ENCODE measurements at regions not wholly inside any gene's neighbourhood (a gene's known extent, or its start where the extent isn't known, plus 50 kb on each side); places are given as distances from the start of the nearest gene placed in this dataset.

DNA sequence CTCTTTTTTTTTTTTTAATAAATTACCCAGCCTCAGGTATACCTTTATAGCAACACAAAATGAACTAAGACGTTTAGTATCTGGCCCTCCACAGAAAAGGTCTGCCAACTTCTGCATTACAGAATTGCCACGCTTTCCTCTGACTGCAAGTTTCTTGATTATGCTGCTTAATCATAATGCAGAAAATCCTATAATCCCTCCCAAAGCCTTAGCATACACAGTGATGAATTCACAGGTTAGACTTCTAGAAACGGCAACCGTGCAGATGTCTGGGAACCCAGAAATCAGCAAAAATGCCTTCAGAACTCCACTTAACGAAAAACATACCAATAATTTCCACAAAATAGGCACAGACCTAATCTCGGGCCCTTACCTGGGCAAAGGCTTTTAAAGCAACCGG, 144.7 kb upstream of the FRMD4B start:
- Histone ChIP-seq H3K27me3 (no peaks in the 10 kb centered on the region), H3K4me3 (no peak overlapping the region), H3K9me3 (no peaks in the 10 kb centered on the region), H3K4me1 (no peaks in the 10 kb centered on the region), H3K36me3 (no peaks in the 10 kb centered on the region), H3K27ac (no peak overlapping the region)
- DNase-seq, result no peak
- intact Hi-C loops (cut with DNase I; ENCODE audit: low total_unique reads), result no loop called here
- TF ChIP-seq CTCF (IDR thresholded peaks at IDR 0.05), result no peak

DNA sequence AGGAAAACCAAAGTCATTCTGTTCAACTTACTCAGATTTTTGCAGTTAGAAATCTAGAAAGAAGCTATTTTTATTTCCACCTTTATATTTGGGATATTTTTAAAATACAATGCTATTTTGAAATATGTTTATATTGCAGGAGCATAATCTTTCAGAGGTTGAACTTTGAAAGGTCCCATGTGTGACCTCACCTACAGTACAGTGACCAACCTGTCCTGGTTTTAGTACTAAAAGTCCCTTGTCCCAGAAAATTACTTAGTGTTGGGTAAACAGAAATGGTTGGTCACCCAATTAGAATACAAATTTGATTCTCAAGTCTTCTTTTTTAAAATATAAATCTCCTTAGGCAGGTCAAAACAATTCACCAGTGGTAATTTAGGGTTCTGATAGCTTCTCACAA, 141.6 kb upstream of the FRMD4B start:
- Histone ChIP-seq H3K4me1 (no peaks in the 10 kb centered on the region), H3K4me3 (no peak overlapping the region), H3K9me3 (no peaks in the 10 kb centered on the region), H3K36me3 (no peaks in the 10 kb centered on the region), H3K27me3 (no peaks in the 10 kb centered on the region), H3K27ac (no peak overlapping the region)
- TF ChIP-seq CTCF (IDR thresholded peaks at IDR 0.05), result no peak
- no peak for DNase-seq
- intact Hi-C loops (cut with DNase I; ENCODE audit: low total_unique reads), result no loop called here

DNA sequence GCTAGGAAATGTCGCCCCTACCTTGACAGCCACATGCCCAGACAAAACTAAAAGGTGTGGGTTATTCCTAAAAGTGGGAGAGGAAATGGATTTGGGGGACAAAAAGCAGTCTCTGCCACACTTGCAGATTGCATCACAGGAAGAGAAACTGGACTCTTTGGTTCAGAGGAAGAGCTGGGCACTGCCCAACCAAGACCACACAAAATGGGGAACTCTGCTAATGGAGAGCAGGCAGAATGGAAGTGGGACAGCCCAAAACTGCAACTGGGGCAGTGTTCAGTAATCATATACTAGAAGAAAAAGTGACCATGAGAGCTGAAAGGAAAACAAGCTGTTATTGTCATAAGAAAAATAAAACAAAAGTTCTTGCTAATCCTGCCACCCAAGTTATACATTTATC, 138.9 kb upstream of the FRMD4B start:
- intact Hi-C loops (cut with DNase I; ENCODE audit: low total_unique reads), result no loop called here
- TF ChIP-seq CTCF (IDR thresholded peaks at IDR 0.05), result no peak
- H3K4me1 ChIP-seq, result no peaks in the 10 kb centered on the region
- no peak overlapping the region for H3K27ac ChIP-seq
- H3K36me3 ChIP-seq, result no peaks in the 10 kb centered on the region
- DNase-seq, result no peak
- H3K27me3 ChIP-seq, result no peaks in the 10 kb centered on the region
- no peaks in the 10 kb centered on the region for H3K9me3 ChIP-seq
- H3K4me3 ChIP-seq, result no peak overlapping the region

GRCh38 chr3:69521286-69521685, 135.4 kb upstream of the FRMD4B start:
- Histone ChIP-seq H3K4me1 (no peaks in the 10 kb centered on the region), H3K27me3 (no peaks in the 10 kb centered on the region), H3K9me3 (no peaks in the 10 kb centered on the region), H3K4me3 (no peak overlapping the region), H3K27ac (no peak overlapping the region), H3K36me3 (no peaks in the 10 kb centered on the region)
- no peak for TF ChIP-seq CTCF (IDR thresholded peaks at IDR 0.05)
- DNase-seq, result no peak
- intact Hi-C loops (cut with DNase I; ENCODE audit: low total_unique reads), result no loop called here

DNA sequence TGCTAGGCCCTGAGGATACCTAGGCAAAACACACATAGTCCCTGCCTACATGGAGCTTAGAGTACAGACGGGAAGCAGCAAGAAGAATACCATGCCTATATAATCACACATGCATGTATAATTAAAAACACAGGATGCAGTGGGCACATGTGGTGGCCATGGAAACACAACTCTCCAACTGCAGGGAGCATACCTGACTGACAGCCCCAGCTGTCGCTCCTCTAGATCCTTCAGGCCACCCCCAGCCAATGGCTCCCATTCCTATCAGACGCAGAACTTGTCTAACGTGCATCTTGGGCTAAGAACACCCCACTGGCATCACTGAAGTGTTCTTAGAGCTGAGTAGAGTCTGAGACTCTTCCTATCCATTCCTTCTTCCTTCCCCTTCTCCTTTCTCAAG, 125.5 kb upstream of the FRMD4B start:
- H3K27me3 ChIP-seq, result no peaks in the 10 kb centered on the region
- intact Hi-C loops (cut with DNase I; ENCODE audit: low total_unique reads), result no loop called here
- no peaks in the 10 kb centered on the region for H3K36me3 ChIP-seq
- H3K9me3 ChIP-seq, result peaks cover 2 to 9% (median 7%) of the 10 kb centered on the region in 3 donors
- no peaks in the 10 kb centered on the region for H3K4me1 ChIP-seq
- H3K4me3 ChIP-seq, result no peak overlapping the region
- DNase-seq, result no peak
- TF ChIP-seq CTCF (IDR thresholded peaks at IDR 0.05), result no peak
- no peak overlapping the region for H3K27ac ChIP-seq

DNA sequence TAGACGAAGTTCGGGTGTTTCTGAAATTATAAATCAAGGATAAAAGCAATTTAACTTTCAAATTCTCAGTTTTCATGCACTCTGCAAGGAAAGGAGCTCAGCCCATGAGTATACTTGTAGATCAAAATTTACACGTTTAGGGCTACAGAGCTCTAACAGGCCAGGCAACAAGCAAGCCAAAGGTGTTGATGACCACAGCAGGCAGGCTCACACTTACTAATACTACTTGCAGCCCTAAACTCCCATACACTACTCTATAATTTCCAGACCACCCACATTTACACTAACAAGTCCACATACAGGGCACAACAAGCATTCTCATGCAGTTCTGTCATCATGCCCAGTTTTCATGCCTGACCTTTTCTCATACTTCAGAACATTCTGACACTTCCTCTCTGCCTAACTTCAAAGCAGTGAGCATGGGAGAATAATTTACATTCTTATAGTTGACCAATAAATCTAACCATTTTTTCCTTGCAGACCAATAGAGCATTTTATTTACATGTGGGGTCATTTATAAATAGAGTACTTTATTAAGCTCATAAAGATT, 124.7 kb upstream of the FRMD4B start:
- intact Hi-C loops (cut with DNase I; ENCODE audit: low total_unique reads), result no loop called here
- TF ChIP-seq CTCF (IDR thresholded peaks at IDR 0.05), result no peak
- H3K4me3 ChIP-seq, result no peak overlapping the region
- no peaks in the 10 kb centered on the region for H3K36me3 ChIP-seq
- no peaks in the 10 kb centered on the region for H3K27me3 ChIP-seq
- no peaks in the 10 kb centered on the region for H3K4me1 ChIP-seq
- H3K9me3 ChIP-seq, result peaks cover 2 to 9% (median 7%) of the 10 kb centered on the region in 3 donors
- no peak for DNase-seq
- H3K27ac ChIP-seq, result no peak overlapping the region

All from tibial artery (tissue), 4 donors.